Transverse colon (tissue), 4 donors: ENCODE measurements at regions not wholly inside any gene's neighbourhood (a gene's known extent, or its start where the extent isn't known, plus 50 kb on each side); places are given as distances from the start of the nearest gene placed in this dataset.

Source experiments
- DNase-seq: peaks from one replicate; pipeline ENCODE4 v3.0.0-alpha.2; 2019
- H3K27ac ChIP-seq, 4 donors: fragments of 200-600 bp; sonication (generic); 2 replicates each; pipeline ENCODE4 v1.5.1; 2016 to 2018; ENCODE audit warnings: inconsistent platforms in 4 of 4
- H3K27me3 ChIP-seq: fragments of 200-600 bp; sonication (generic); 2 replicates; pipeline ENCODE4 v1.5.1; 2017; ENCODE audit warnings: inconsistent platforms
- H3K36me3 ChIP-seq, 4 donors: fragments of 200-600 bp; sonication (generic); 2 replicates each; pipeline ENCODE4 v1.5.1; 2017 to 2019; ENCODE audit warnings: inconsistent platforms in 4 of 4
- H3K4me1 ChIP-seq, 4 donors: fragments of 200-600 bp; sonication (generic); 2 replicates each; pipeline ENCODE4 v1.5.1; 2017 to 2020; ENCODE audit warnings: inconsistent platforms in 4 of 4
- H3K4me3 ChIP-seq, 4 donors: fragments of 200-600 bp; sonication (generic); 1 replicate in 1 of 4; 2 replicates in 3 of 4; pipeline versions ENCODE4 v1.5.1 to v1.6.1; 2017 to 2019; ENCODE audit warnings: inconsistent platforms in 4 of 4
- H3K9me3 ChIP-seq, 2 donors: fragments of 200-600 bp; sonication (generic); 2 replicates each; pipeline ENCODE4 v1.5.1; 2017 to 2019; ENCODE audit warnings: inconsistent platforms in 2 of 2
- CTCF ChIP-seq, 5 experiments: fragments of 200-600 bp in 3 of 5; fragments of 450-650 bp in 2 of 5; sonication (generic) in 3 of 5; IDR thresholded peaks; 1 replicate in 2 of 5; 2 replicates in 3 of 5; pipeline ENCODE4 v1.5.1; 2016 to 2017; ENCODE audit warnings: antibody characterized with exemption in 5 of 5, inconsistent platforms in 3 of 5, mild to moderate bottlenecking in 2 of 5, moderate library complexity in 1 of 5
- EP300 ChIP-seq: sonication (generic); formaldehyde crosslinking; IDR thresholded peaks from one replicate; pipeline ENCODE4 v1.6.1; 2017; ENCODE audit warnings: antibody characterized with exemption, low read depth
- POLR2A ChIP-seq: fragments of 450-650 bp; IDR thresholded peaks from one replicate; pipeline ENCODE4 v1.6.1; 2016; ENCODE audit warnings: antibody characterized with exemption, mild to moderate bottlenecking, moderate library complexity
- POLR2AphosphoS5 ChIP-seq, 3 donors: sonication (generic); formaldehyde crosslinking; IDR thresholded peaks; one replicate each; pipeline ENCODE4 v1.6.1; 2016; ENCODE audit warnings: antibody characterized with exemption in 3 of 3
- WGBS, 2 donors: methylation state at CpG; one replicate each; pipeline ENCODE4 v1.1.5; 2018; ENCODE audit warnings: low coverage in 1 of 2; 5-methylcytosine and 5-hydroxymethylcytosine counted together
- in situ Hi-C, 4 donors: fragments of 200-750 bp; cut with MboI; loops; one replicate each; pipeline versions ENCODE4 v1.15.0 to v1.15.1; 2017; ENCODE audit warnings: low sequenced_read_pairs in 3 of 4, low pct_ligation_motif_present in 1 of 4, low pct_unique_long_range_greater_than_20kb in 1 of 4
- intact Hi-C: fragments of 100-400 bp; cut with DNase I; formaldehyde crosslinking; loops from one replicate; pipeline ENCODE4 v1.15.1; 2023; ENCODE audit warnings: low total_unique reads

DNA sequence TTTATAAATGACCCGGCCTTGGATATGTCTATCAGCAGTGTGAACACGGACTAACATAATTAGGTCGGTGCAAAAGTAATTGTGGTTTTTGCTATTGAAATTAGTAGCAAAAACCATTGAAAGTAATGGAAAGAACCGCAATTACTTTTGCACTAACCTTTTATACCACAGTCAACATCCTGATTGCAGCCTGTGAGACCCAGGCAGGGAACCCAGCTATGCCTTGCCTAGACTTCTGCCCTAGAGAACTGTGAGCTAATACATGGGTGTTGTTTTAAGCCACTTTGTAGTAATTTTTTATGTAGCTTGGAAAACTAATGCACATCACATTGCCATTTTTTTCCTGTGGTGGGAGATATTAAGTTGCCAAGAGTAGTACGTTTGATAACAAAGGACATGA is 120.7 kb downstream of the SCG2 start:
- no peaks in the 10 kb centered on the region for H3K4me1 ChIP-seq
- H3K4me3 ChIP-seq = no peak overlapping the region
- H3K27me3 ChIP-seq = no peaks in the 10 kb centered on the region
- no peaks in the 10 kb centered on the region for H3K9me3 ChIP-seq
- H3K36me3 ChIP-seq = no peaks in the 10 kb centered on the region
- WGBS, 2 donors = 79 to 85% methylated on average over 5 of the region's 5 CpGs
- no peak for TF ChIP-seq CTCF (IDR thresholded peaks at IDR 0.05)
- no peak for TF ChIP-seq POLR2AphosphoS5 (IDR thresholded peaks at IDR 0.05)
- TF ChIP-seq EP300 = no peak
- TF ChIP-seq POLR2A = no peak
- intact Hi-C loops = no loop called here
- no peak for DNase-seq
- H3K27ac ChIP-seq = no peak overlapping the region
- in situ Hi-C loops = no loop called here

DNA sequence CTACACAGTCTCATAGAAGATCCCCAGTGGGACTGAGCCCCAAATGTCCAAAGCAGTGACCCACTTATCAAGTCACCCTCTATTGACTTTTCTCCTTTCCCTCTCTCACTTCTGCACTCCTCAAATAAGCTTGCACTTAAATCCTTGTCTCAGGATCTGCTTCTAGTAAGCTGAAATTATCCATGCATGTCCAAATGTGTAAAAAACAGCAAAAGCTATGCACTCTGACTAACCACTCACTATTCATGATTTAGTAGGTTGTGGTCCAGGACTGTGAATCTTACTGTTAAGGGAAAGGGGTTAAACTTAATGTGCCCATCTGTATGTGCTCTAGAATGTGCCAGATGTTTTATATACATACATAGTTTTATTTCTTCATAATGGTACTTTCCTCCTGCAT is 115.4 kb downstream of the SCG2 start:
- in situ Hi-C loops = no loop called here
- TF ChIP-seq POLR2A (no peak), POLR2AphosphoS5 (IDR thresholded peaks at IDR 0.05) (no peak), CTCF (IDR thresholded peaks at IDR 0.05) (no peak), EP300 (no peak)
- Histone ChIP-seq H3K27me3 (no peaks in the 10 kb centered on the region), H3K27ac (no peak overlapping the region), H3K36me3 (no peaks in the 10 kb centered on the region), H3K4me3 (no peak overlapping the region), H3K4me1 (no peaks in the 10 kb centered on the region), H3K9me3 (no peaks in the 10 kb centered on the region)
- intact Hi-C loops = no loop called here
- DNase-seq = no peak

DNA sequence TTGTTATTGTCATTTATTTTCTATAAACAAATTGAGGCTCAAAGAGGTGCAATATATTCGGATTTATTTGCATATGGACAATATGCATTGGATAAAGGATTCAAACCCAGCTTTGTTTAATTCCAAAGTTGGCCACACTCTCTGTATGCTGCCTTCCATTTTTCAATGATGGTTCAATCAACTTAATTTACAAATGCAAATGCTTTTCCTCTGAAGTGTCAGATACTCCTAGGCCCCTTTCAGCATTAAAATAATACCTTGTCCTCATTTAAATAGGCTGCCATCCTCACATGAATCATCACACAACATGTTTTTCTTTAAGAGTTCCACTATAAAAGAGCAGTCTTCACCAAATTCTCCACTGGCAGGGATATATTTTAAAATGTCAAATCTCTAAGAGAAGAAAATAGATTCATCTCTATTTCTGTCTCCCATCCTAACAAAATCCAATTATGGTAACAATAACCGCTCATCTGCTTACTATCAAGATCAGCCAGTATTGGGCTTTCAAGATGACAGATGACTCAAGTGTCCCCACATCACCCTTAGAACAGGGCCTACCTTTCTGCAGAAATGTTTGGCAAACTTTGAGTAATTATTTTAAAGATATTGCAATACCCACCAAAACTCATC is 114.8 kb downstream of the SCG2 start:
- in situ Hi-C loops (no loop called here), intact Hi-C loops (no loop called here)
- WGBS, 2 donors = 56 to 63% methylated on average over 2 of the region's 2 CpGs
- Histone ChIP-seq H3K27ac (no peak overlapping the region), H3K4me1 (no peaks in the 10 kb centered on the region), H3K27me3 (no peaks in the 10 kb centered on the region), H3K9me3 (no peaks in the 10 kb centered on the region), H3K4me3 (no peak overlapping the region), H3K36me3 (no peaks in the 10 kb centered on the region)
- DNase-seq = no peak
- TF ChIP-seq CTCF (IDR thresholded peaks at IDR 0.05) (no peak), POLR2A (no peak), POLR2AphosphoS5 (IDR thresholded peaks at IDR 0.05) (no peak), EP300 (no peak)

- DNase-seq = no peak
- H3K36me3 ChIP-seq = no peaks in the 10 kb centered on the region
- intact Hi-C loops = no loop called here
- no peak overlapping the region for H3K4me3 ChIP-seq
- no peaks in the 10 kb centered on the region for H3K9me3 ChIP-seq
- no peak overlapping the region for H3K27ac ChIP-seq
- no peaks in the 10 kb centered on the region for H3K4me1 ChIP-seq
- 27 to 49% methylated on average over 4 of the region's 4 CpGs for WGBS, 2 donors
- in situ Hi-C loops = no loop called here
- TF ChIP-seq CTCF (IDR thresholded peaks at IDR 0.05) (no peak), POLR2A (no peak), EP300 (no peak), POLR2AphosphoS5 (IDR thresholded peaks at IDR 0.05) (no peak)
- H3K27me3 ChIP-seq = no peaks in the 10 kb centered on the region
Observed at GRCh38 chr2:223488814-223489213, 113.3 kb downstream of the SCG2 start.
